TTC549 (cell line): ENCODE measurements at regions not wholly inside any gene's neighbourhood (a gene's known extent, or its start where the extent isn't known, plus 50 kb on each side); places are given as distances from the start of the nearest gene placed in this dataset.
"Not testable (repeated sequence)": the region's sequence is repeated elsewhere in the genome, so short reads cannot be mapped to it uniquely, and the experiment has no call there.

Experiments
- FAIRE-seq: peaks from 2 replicates; lab custom pipeline; 2012; peaks lifted over from hg19 to GRCh38; lab: Jason Lieb, UNC

GRCh38 chr2:208686665-208687064 is 280.1 kb downstream of the PTH2R start:
- FAIRE-seq: no peak

GRCh38 chr2:208687720-208688119 is 281.1 kb downstream of the PTH2R start:
- FAIRE-seq: not testable (repeated sequence)

- no peak for FAIRE-seq
These were observed 291.5 kb downstream of the PTH2R start for GRCh38 chr2:208698114-208698513.

- FAIRE-seq: no peak
These were observed 301.9 kb downstream of the PTH2R start for GRCh38 chr2:208708486-208708885.

GRCh38 chr2:208711598-208711997 is 305.0 kb downstream of the PTH2R start:
- FAIRE-seq: no peak

- FAIRE-seq: no peak
These were observed 306.6 kb downstream of the PTH2R start for GRCh38 chr2:208713066-208713745.

GRCh38 chr2:208718828-208719227 is 312.2 kb downstream of the PTH2R start:
- FAIRE-seq: no peak

GRCh38 chr2:208722731-208723130 is 316.1 kb downstream of the PTH2R start:
- no peak for FAIRE-seq

- no peak for FAIRE-seq
These were observed 318.7 kb downstream of the PTH2R start for GRCh38 chr2:208725280-208725679.

GRCh38 chr2:208726242-208726641 is 319.6 kb downstream of the PTH2R start:
- no peak for FAIRE-seq

GRCh38 chr2:208751663-208752415 is 345.2 kb downstream of the PTH2R start:
- FAIRE-seq: not testable (repeated sequence)

GRCh38 chr2:208757364-208757763 is 350.8 kb downstream of the PTH2R start:
- FAIRE-seq: no peak

GRCh38 chr2:208773074-208773473 is 366.5 kb downstream of the PTH2R start:
- peak; percentile 100 for FAIRE-seq

- FAIRE-seq: no peak
These were observed 374.6 kb downstream of the PTH2R start for GRCh38 chr2:208781166-208781565.

- FAIRE-seq: no peak
These were observed 375.5 kb downstream of the PTH2R start for GRCh38 chr2:208782097-208782496.

GRCh38 chr2:208783184-208783583 is 376.6 kb downstream of the PTH2R start:
- no peak for FAIRE-seq

- not testable (repeated sequence) for FAIRE-seq
These were observed 378.2 kb downstream of the PTH2R start for GRCh38 chr2:208784774-208785173.

- no peak for FAIRE-seq
These were observed 384.7 kb downstream of the PTH2R start for GRCh38 chr2:208791257-208791656.

GRCh38 chr2:208792766-208793165 is 386.2 kb downstream of the PTH2R start:
- FAIRE-seq: no peak

- FAIRE-seq: no peak
These were observed 386.8 kb downstream of the PTH2R start for GRCh38 chr2:208793434-208793833.

GRCh38 chr2:208794288-208794975 is 387.8 kb downstream of the PTH2R start:
- no peak for FAIRE-seq

- no peak for FAIRE-seq
These were observed 392.1 kb downstream of the PTH2R start for GRCh38 chr2:208798698-208799097.

GRCh38 chr2:208799397-208799796 is 392.8 kb downstream of the PTH2R start:
- no peak for FAIRE-seq
